ENCODE measurements at regions not wholly inside any gene's neighbourhood (a gene's known extent, or its start where the extent isn't known, plus 50 kb on each side); places are given as distances from the start of the nearest gene placed in this dataset.

GRCh38 chr7:45359776-45360175, 202.2 kb downstream of the RAMP3 start:
- Histone ChIP-seq H3K9ac (ENCODE audit: low read depth, low read length) (no peak overlapping the region), H3K9me3 (ENCODE audit: insufficient read depth, low read depth, low read length) (no peaks in the 10 kb centered on the region), H3K4me3 (ENCODE audit: low read length) (no peak overlapping the region), H3K27me3 (ENCODE audit: insufficient read depth, low read length) (no peaks in the 10 kb centered on the region), H3K36me3 (ENCODE audit: insufficient read depth, low read depth, low read length) (no peaks in the 10 kb centered on the region), H3K4me1 (ENCODE audit: insufficient read depth, low read length) (no peaks in the 10 kb centered on the region), H3K27ac (ENCODE audit: low read length) (no peak overlapping the region)

- Histone ChIP-seq H3K27me3 (ENCODE audit: insufficient read depth, low read length) (no peaks in the 10 kb centered on the region), H3K9me3 (ENCODE audit: insufficient read depth, low read depth, low read length) (no peaks in the 10 kb centered on the region), H3K27ac (ENCODE audit: low read length) (no peak overlapping the region)
These were observed 206.1 kb downstream of the RAMP3 start for GRCh38 chr7:45363669-45364068.

GRCh38 chr7:45365341-45365740, 207.8 kb downstream of the RAMP3 start:
- Histone ChIP-seq H3K27ac (ENCODE audit: low read length) (no peak overlapping the region), H3K4me3 (ENCODE audit: low read length) (no peak overlapping the region), H3K4me1 (ENCODE audit: insufficient read depth, low read length) (no peaks in the 10 kb centered on the region), H3K9me3 (ENCODE audit: insufficient read depth, low read depth, low read length) (no peaks in the 10 kb centered on the region), H3K36me3 (ENCODE audit: insufficient read depth, low read depth, low read length) (no peaks in the 10 kb centered on the region), H3K9ac (ENCODE audit: low read depth, low read length) (no peak overlapping the region), H3K27me3 (ENCODE audit: insufficient read depth, low read length) (no peaks in the 10 kb centered on the region)

More at GRCh38 chr7:45363669-45364068, 206.1 kb downstream of the RAMP3 start:
- Histone ChIP-seq H3K4me1 (ENCODE audit: insufficient read depth, low read length) (no peaks in the 10 kb centered on the region), H3K4me3 (ENCODE audit: low read length) (no peak overlapping the region), H3K9ac (ENCODE audit: low read depth, low read length) (no peak overlapping the region), H3K36me3 (ENCODE audit: insufficient read depth, low read depth, low read length) (no peaks in the 10 kb centered on the region)

- H3K27me3 ChIP-seq (ENCODE audit: insufficient read depth, low read length): no peaks in the 10 kb centered on the region
- H3K27ac ChIP-seq (ENCODE audit: low read length): no peak overlapping the region
- no peaks in the 10 kb centered on the region for H3K4me1 ChIP-seq (ENCODE audit: insufficient read depth, low read length)
- no peaks in the 10 kb centered on the region for H3K9me3 ChIP-seq (ENCODE audit: insufficient read depth, low read depth, low read length)
- no peak overlapping the region for H3K9ac ChIP-seq (ENCODE audit: low read depth, low read length)
- no peaks in the 10 kb centered on the region for H3K36me3 ChIP-seq (ENCODE audit: insufficient read depth, low read depth, low read length)
- H3K4me3 ChIP-seq (ENCODE audit: low read length): no peak overlapping the region
These were observed 207.7 kb upstream of the ADCY1 start for GRCh38 chr7:45366475-45366874.

- Histone ChIP-seq H3K4me1 (ENCODE audit: insufficient read depth, low read length) (no peaks in the 10 kb centered on the region), H3K27ac (ENCODE audit: low read length) (no peak overlapping the region), H3K9ac (ENCODE audit: low read depth, low read length) (no peak overlapping the region), H3K27me3 (ENCODE audit: insufficient read depth, low read length) (no peaks in the 10 kb centered on the region), H3K9me3 (ENCODE audit: insufficient read depth, low read depth, low read length) (no peaks in the 10 kb centered on the region), H3K4me3 (ENCODE audit: low read length) (no peak overlapping the region), H3K36me3 (ENCODE audit: insufficient read depth, low read depth, low read length) (no peaks in the 10 kb centered on the region)
These were observed 207.1 kb upstream of the ADCY1 start for GRCh38 chr7:45367026-45367425.

GRCh38 chr7:45368129-45368807, 205.9 kb upstream of the ADCY1 start:
- no peak overlapping the region for H3K27ac ChIP-seq (ENCODE audit: low read length)
- H3K9ac ChIP-seq (ENCODE audit: low read depth, low read length): no peak overlapping the region
- H3K4me3 ChIP-seq (ENCODE audit: low read length): no peak overlapping the region
- H3K9me3 ChIP-seq (ENCODE audit: insufficient read depth, low read depth, low read length): no peaks in the 10 kb centered on the region
- no peaks in the 10 kb centered on the region for H3K27me3 ChIP-seq (ENCODE audit: insufficient read depth, low read length)
- H3K36me3 ChIP-seq (ENCODE audit: insufficient read depth, low read depth, low read length): no peaks in the 10 kb centered on the region
- H3K4me1 ChIP-seq (ENCODE audit: insufficient read depth, low read length): no peaks in the 10 kb centered on the region

- H3K27ac ChIP-seq (ENCODE audit: low read length): no peak overlapping the region
- no peaks in the 10 kb centered on the region for H3K27me3 ChIP-seq (ENCODE audit: insufficient read depth, low read length)
- H3K9me3 ChIP-seq (ENCODE audit: insufficient read depth, low read depth, low read length): peaks cover 10% of the 10 kb centered on the region; the same call in 1 of the 2 replicates
- no peaks in the 10 kb centered on the region for H3K36me3 ChIP-seq (ENCODE audit: insufficient read depth, low read depth, low read length)
- no peaks in the 10 kb centered on the region for H3K4me1 ChIP-seq (ENCODE audit: insufficient read depth, low read length)
- no peak overlapping the region for H3K9ac ChIP-seq (ENCODE audit: low read depth, low read length)
- H3K4me3 ChIP-seq (ENCODE audit: low read length): no peak overlapping the region
These were observed 189.7 kb upstream of the ADCY1 start for GRCh38 chr7:45384499-45384898.

- no peaks in the 10 kb centered on the region for H3K27me3 ChIP-seq (ENCODE audit: insufficient read depth, low read length)
- no peak overlapping the region for H3K27ac ChIP-seq (ENCODE audit: low read length)
- H3K9me3 ChIP-seq (ENCODE audit: insufficient read depth, low read depth, low read length): peaks cover 10% of the 10 kb centered on the region; the same call in 1 of the 2 replicates
- no peak overlapping the region for H3K4me3 ChIP-seq (ENCODE audit: low read length)
- no peaks in the 10 kb centered on the region for H3K36me3 ChIP-seq (ENCODE audit: insufficient read depth, low read depth, low read length)
- H3K9ac ChIP-seq (ENCODE audit: low read depth, low read length): no peak overlapping the region
- no peaks in the 10 kb centered on the region for H3K4me1 ChIP-seq (ENCODE audit: insufficient read depth, low read length)
These were observed 186.3 kb upstream of the ADCY1 start for GRCh38 chr7:45387837-45388236.

GRCh38 chr7:45389073-45389872, 184.9 kb upstream of the ADCY1 start:
- H3K9ac ChIP-seq (ENCODE audit: low read depth, low read length): no peak overlapping the region
- no peaks in the 10 kb centered on the region for H3K27me3 ChIP-seq (ENCODE audit: insufficient read depth, low read length)
- H3K9me3 ChIP-seq (ENCODE audit: insufficient read depth, low read depth, low read length): peaks cover 10% of the 10 kb centered on the region; the same call in 1 of the 2 replicates
- no peaks in the 10 kb centered on the region for H3K36me3 ChIP-seq (ENCODE audit: insufficient read depth, low read depth, low read length)
- no peak overlapping the region for H3K27ac ChIP-seq (ENCODE audit: low read length)
- H3K4me1 ChIP-seq (ENCODE audit: insufficient read depth, low read length): no peaks in the 10 kb centered on the region
- no peak overlapping the region for H3K4me3 ChIP-seq (ENCODE audit: low read length)

- no peaks in the 10 kb centered on the region for H3K4me1 ChIP-seq (ENCODE audit: insufficient read depth, low read length)
- peaks cover 18% of the 10 kb centered on the region for H3K9me3 ChIP-seq (ENCODE audit: insufficient read depth, low read depth, low read length)
- no peaks in the 10 kb centered on the region for H3K36me3 ChIP-seq (ENCODE audit: insufficient read depth, low read depth, low read length)
- no peak overlapping the region for H3K27ac ChIP-seq (ENCODE audit: low read length)
- no peak overlapping the region for H3K4me3 ChIP-seq (ENCODE audit: low read length)
- H3K9ac ChIP-seq (ENCODE audit: low read depth, low read length): no peak overlapping the region
- H3K27me3 ChIP-seq (ENCODE audit: insufficient read depth, low read length): no peaks in the 10 kb centered on the region
These were observed 184.0 kb upstream of the ADCY1 start for GRCh38 chr7:45390180-45390579.

- Histone ChIP-seq H3K36me3 (ENCODE audit: insufficient read depth, low read depth, low read length) (no peaks in the 10 kb centered on the region), H3K9me3 (ENCODE audit: insufficient read depth, low read depth, low read length) (peaks cover 18% of the 10 kb centered on the region), H3K4me3 (ENCODE audit: low read length) (no peak overlapping the region), H3K27me3 (ENCODE audit: insufficient read depth, low read length) (no peaks in the 10 kb centered on the region), H3K27ac (ENCODE audit: low read length) (no peak overlapping the region), H3K4me1 (ENCODE audit: insufficient read depth, low read length) (no peaks in the 10 kb centered on the region), H3K9ac (ENCODE audit: low read depth, low read length) (no peak overlapping the region)
These were observed 183.4 kb upstream of the ADCY1 start for GRCh38 chr7:45390731-45391130.

All from iPS-20b (cell line).